HG03432 (cell line): ENCODE measurements at regions not wholly inside any gene's neighbourhood (a gene's known extent, or its start where the extent isn't known, plus 50 kb on each side); places are given as distances from the start of the nearest gene placed in this dataset.

Experiments
- ATAC-seq: cut with Tn5 transposase; IDR thresholded peaks from one replicate; pipeline ENCODE4 v1.9.1; 2021; ENCODE audit warnings: mild to moderate bottlenecking, moderate library complexity; ENCODE audit not compliant: unreplicated experiment

DNA sequence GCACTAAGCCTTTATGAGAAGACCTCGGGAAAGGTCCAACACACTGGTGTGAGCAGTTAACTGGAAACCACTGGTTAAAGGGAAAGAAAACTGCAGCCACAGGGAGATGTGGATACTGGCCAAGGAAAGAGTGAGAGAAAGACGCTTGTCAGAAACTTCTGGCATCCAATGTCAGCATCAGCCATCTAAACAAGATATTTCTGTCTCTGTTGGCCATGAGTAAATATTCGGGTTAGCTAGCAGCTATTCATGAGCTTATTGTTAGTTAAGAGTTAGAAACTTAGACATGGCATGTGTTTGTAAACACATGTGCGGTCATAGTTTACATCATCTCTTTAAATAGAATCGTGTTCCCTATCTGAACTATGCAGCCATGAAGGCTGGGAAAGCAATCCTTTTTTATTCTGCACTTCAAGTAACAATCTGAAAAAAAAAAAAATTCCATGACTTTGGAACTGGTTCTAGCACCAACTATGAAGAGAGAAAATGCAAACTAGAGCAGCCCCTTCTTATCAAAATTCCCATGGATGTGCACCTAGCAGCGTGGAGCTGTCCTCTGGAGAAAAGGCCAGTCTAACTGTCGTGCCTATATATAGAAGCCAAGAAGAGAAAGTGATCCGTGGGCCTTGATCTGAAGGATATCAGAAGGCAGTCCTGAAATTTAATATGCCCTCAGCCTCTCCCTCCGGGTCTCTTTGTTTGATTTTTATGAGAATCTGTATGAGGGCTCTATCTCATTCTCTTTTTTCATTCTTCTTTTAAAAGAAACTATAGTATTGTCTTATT lies 84.0 kb upstream of the RFX8 start:
- ATAC-seq: no peak

DNA sequence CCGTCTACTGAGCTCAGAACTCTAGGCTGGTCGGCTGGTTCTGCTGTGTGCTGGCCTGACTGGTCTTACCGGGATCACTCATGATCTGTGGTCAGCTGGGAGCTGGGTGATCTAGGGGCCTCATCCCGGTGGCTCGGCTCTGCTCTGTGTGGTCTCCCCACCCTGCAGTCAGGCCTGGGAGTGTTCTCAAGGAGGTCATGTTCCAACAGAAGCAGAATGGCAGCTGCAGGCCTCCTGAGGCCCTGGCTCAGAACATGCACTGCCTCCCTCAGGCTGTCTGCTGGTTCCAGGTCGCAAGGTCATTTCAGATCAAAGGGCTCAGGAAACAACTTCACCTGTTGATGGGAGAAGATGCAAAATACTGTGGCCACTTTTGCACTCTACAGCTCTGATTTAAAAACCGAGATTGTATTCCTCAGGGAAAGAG lies 81.1 kb upstream of the RFX8 start:
- ATAC-seq: no peak

DNA sequence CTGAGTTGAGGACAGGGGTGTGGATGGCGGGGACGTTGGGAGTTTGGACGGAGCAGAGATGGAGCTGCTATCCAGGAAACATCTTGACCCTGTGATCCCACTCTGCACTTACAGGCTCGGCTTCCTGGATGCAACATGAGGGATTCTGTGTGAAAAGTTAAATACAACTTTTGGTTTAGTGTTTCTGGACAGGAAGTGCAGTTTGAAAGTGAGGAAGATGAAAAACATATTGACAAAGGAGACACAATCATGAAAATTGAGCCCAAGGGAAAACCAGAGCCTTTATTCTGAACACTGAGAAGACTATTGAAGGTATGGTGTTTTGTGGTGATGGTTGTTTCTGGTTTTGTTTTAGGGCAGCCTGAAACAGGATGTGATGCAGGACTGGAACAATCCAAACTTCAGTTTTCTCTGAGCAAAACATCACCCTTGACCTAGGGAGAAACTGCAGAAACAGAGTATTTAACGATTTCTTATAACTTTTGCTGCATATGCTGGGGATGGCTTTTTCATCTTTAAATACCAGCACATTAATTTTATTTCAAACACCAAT lies 76.5 kb upstream of the RFX8 start:
- ATAC-seq: no peak

DNA sequence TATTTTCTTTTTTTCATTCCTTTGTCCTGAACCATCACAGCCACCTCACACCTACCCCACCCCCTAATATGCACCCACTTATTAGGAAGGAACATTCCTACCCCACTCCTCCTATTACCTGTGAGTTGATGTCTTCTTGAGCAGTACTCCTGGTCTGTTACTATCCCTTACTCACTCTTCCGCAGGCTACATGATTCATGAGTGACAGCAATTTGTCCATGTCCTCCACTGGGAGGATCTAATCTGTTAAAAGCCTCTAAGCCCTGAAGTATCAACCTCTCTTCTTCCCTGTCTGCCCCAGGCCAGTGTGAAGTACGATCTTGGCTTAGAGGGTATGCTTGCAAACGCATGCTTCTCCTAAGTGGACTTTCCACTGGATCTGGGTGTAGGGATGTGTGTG lies 75.6 kb upstream of the RFX8 start:
- no peak for ATAC-seq

DNA sequence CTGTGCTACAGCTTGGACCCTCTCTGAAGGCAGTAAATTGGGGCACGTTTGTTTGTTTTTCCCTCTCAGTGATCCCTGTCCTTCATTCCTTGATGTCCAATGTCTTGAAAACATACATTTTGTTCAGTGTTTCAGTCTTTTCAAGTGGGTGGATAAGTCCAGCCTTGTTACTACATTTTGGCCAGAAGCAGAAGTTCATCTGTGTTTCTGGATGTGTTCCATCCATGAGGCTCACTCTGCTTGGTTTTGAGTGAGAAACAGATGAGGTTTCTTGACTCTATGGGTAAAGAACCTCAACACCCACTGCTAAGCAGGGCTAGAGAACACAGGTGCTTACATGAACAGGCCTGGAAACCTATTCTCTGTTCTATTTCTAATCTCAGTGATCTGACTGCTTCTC lies 74.5 kb upstream of the RFX8 start:
- no peak for ATAC-seq

DNA sequence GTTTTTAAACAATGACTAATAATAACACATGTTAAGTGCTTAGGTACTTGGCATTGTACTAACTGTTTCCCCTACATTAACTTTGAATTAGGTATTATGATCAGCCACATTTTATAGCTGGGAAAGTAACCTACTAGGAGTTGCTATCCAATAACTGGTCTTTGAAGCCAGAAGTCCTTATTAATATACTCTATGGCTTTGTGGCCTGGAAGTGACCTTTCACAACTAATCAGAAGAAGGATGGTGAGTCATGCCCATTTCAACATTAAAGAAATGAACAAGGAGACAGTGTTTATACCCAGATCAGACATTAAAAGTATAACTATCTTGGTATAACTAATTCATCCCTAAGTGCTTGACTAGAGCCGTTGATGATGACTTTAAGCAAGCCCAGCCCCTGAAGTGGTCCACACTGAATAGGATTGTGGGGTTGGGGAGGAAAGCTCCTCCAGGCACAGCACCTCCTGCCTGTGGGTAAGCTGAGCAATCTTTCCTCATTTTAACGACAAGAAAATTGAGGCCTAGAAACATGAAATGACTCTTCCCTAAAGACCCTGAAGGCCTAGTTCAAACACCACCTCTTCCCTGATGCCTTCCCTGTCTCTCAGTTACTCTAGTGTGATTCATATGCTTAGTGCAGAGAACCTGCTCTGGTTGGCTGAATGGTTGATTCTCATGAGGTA lies 71.6 kb upstream of the RFX8 start:
- ATAC-seq: no peak

DNA sequence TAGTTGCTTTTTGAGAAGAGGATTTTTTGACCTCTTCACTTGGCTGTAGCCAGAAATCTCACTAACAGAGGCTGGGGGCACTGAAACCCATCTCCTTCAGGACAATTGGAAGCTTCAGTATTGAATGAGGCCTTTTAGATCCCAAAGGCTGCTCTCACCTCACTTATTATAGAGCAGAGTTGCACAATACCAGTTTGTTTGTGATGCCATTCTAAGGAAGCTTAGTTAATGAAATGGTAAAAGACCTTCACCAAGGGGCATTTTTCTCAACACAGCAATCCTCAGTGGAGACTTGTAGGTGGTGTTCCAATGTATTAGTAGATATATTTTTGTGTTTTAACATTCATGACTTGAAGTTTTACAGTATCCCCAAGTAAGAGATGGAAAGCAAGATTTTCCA lies 71.0 kb upstream of the RFX8 start:
- no peak for ATAC-seq

DNA sequence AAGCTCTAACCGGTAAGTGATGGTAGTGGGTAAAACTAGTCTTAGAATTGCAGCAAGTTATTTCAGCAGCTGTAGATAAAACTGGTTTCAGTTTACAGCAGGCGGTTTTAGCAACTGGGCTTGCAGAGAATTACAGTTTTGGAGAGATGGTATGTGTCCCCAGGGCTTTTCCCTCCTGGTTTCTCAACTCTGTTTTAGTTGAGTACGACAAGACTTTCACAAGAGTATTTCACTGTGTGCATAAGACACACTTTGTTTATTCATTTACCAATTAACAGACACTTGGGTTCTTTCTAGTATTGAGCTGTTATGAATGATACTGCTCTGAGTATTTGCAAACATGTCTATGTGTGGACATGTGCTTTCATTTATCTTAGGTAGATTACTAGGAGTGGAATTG lies 65.6 kb upstream of the RFX8 start:
- no peak for ATAC-seq

DNA sequence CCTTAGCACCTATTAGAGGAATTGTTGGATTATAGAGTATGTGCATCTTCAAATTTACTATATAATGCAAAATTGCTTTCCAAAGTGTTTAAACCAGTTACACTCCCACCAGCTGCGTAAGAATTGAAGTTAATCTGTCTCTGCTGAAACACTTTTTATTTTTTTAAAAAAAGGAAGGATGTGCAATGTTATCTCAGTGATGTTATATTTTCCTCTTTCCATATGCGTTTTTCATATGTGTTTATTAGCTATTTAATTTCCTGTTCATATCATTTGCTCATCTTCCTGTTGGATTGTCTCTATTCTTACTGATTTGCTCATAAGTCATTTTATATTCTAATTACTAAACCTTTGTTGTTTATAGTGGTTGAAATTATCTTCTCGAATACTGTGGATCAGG lies 63.2 kb upstream of the RFX8 start:
- ATAC-seq: no peak

DNA sequence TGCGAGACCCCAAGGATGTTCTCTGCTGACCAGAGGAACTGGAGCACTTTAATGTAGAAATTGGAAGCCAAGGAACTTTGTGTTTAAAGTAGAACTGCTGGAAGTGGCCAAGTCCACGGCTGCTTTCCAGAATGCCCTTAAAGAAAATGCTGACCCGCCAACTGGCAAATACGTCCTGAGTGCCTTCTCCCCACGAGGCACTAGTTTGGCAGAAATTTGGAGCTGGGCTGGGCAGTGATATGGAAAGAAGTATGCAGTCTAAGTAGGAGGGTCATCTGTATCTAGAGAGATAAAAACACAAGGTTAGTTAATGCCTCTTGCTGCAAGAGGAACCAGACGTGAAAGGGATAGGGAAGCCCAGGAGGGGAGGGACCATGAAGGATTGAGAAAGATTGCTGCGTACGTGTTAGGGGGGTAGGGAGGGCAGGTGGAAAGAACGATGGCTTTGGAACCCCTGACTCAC lies 59.3 kb upstream of the RFX8 start:
- ATAC-seq: no peak

DNA sequence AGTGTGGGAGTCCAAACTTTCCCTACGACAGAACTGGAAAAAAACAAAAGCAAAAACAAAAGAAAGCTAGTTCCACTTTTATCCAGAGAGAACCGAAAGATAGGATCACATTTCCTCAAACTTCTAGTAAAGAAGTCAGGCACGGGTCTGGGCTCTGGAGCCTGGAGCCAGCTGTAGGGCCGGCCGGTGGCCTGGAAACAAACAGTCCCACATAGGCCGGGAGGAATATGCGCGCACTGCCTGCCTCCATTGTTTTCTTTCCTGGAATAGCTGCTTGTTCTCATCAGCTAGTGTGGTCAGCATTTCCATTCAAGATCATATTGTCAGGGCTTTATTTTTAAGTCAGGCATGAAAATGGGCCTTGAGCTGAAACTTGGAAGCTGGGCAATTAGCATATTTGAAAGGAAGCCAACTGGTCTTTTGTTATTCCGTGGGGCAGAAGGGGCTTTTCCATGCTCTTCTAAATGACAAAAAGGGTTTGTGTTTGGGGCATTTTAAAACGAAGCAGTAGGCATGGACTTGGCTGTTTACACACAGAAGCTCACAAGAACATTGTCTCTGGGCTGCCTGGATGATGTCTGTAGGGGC lies 58.7 kb upstream of the RFX8 start:
- ATAC-seq: no peak

DNA sequence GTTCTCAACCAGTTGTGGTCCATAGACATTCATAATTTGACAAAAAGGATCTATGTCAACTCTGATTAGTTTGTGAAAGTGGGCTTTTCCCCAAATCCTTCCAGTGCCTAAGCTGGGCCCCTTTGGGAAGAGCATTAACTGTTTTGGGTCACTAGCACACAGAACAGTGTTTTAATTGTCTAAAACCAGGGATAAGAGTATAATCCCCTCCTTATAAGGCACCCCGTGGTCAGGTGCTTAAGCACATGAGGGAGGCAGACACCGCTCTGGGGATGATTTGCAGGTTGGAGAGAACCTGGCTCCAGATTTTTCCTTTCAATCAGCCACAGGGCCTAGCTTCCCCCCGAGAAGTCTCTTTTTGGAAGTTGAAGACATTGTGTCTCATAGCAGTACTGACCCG lies 53.6 kb upstream of the RFX8 start:
- no peak for ATAC-seq

DNA sequence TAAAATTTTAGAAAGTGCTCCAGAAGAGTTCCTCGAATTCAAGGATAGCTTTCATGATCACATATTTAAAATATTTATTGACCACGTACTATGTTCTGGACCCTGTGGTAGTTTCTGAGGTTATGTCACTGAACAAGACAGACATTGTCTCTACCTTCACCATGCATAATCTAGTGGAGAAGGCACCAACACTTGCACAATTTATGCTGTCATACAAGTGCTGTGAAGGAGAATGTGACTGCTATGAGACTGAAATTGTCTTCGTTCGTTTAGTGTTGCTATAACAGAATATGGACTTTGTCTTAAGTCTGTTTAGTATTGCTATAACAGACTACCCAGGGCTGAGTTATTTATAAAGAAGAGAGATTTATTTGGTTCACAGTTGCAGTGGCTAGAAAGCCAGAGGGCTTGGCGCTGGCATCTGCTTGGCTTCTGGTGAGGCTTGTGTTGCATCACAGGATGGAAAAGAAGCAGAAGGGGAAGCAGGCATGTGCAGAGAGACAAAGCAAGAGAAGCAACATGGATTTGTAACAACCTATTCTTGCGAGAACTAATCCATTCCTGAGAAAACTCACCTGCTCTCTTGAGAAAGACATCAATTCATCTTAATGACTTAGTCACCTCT lies 50.0 kb upstream of the RFX8 start:
- ATAC-seq: no peak
